ENCODE measurements at regions not wholly inside any gene's neighbourhood (a gene's known extent, or its start where the extent isn't known, plus 50 kb on each side); places are given as distances from the start of the nearest gene placed in this dataset.

GRCh38 chr3:72332689-72333088 lies 515.6 kb downstream of the SHQ1 start:
- Histone ChIP-seq H3K79me2 (ENCODE audit: insufficient read depth) (no peaks in the 10 kb centered on the region), H3K4me3 (ENCODE audit: low read depth in 2 of 2, low read length in 1 of 2) (no peak overlapping the region), H3K4me2 (no peak overlapping the region), H3K36me3 (replicated peaks in 1 of 2; ENCODE audit: control insufficient read depth in 1 of 2, insufficient read depth in 2 of 2, low read length in 1 of 2) (no peaks in the 10 kb centered on the region), H2AFZ (ENCODE audit: low read depth) (no peak overlapping the region), H3K9me2 (no peaks in the 10 kb centered on the region), H3K9me3 (no peaks in the 10 kb centered on the region), H3F3A (replicated peaks; ENCODE audit: insufficient read depth) (peaks cover 1% of the 10 kb centered on the region), H3K4me1 (ENCODE audit: control insufficient read depth in 1 of 2, insufficient read depth in 2 of 2, low read depth in 1 of 2, low read length in 1 of 2) (peaks cover 5 to 40% of the 10 kb centered on the region in 2 experiments; a peak in 2 of 4 replicates), H3K9ac (no peak overlapping the region), H4K20me1 (ENCODE audit: insufficient read depth) (no peaks in the 10 kb centered on the region), H3K27ac (ENCODE audit: low read depth in 2 of 2, low read length in 1 of 2) (no peak overlapping the region), H3K27me3 (ENCODE audit: insufficient read depth) (peaks cover 19% of the 10 kb centered on the region; the same call in 1 of the 2 replicates)
- CTCF ChIA-PET, result no interaction called here
- WGBS (ENCODE audit: low lambda C conversion rate), result 81% methylated on average over 2 of the region's 4 CpGs
- no peak for DNase-seq
- POLR2A ChIA-PET, result no interaction called here
- no peak for TF ChIP-seq MAX (IDR thresholded peaks at IDR 0.05; ENCODE audit: low read depth)
- TF ChIP-seq FOXM1 (IDR thresholded peaks at IDR 0.05; ENCODE audit: low read depth), result no peak
- no peak for TF ChIP-seq SMC3 (IDR thresholded peaks at IDR 0.05; ENCODE audit: low read depth, low read length)
- no peak for TF ChIP-seq RCOR1 (IDR thresholded peaks at IDR 0.05; ENCODE audit: low read length)
- no peak for TF ChIP-seq YY1 (IDR thresholded peaks at IDR 0.05; ENCODE audit: low read depth)
- TF ChIP-seq REST (IDR thresholded peaks at IDR 0.05; ENCODE audit: low read depth, low read length), result no peak
- TF ChIP-seq TEAD4 (IDR thresholded peaks at IDR 0.05; ENCODE audit: borderline replicate concordance, insufficient read depth), result no peak
- no peak for TF ChIP-seq EP300 (IDR thresholded peaks at IDR 0.05; ENCODE audit: borderline replicate concordance in 1 of 2, low read depth in 1 of 2, low read length in 1 of 2)
- TF ChIP-seq RAD21 (IDR thresholded peaks at IDR 0.05; ENCODE audit: low read length), result no peak
- TF ChIP-seq MEF2A (IDR thresholded peaks at IDR 0.05; ENCODE audit: borderline replicate concordance, low read depth), result no peak
- no peak for TF ChIP-seq ZBTB33 (IDR thresholded peaks at IDR 0.05; ENCODE audit: borderline replicate concordance, low read depth)

GRCh38 chr3:72332036-72332435 lies 516.2 kb downstream of the SHQ1 start:
- WGBS (ENCODE audit: low lambda C conversion rate), result 46% methylated on average over 5 of the region's 5 CpGs
- no peak overlapping the region for H3K4me2 ChIP-seq
- H4K20me1 ChIP-seq (ENCODE audit: insufficient read depth), result no peaks in the 10 kb centered on the region
- H3K9ac ChIP-seq, result no peak overlapping the region
- H3K9me3 ChIP-seq, result no peaks in the 10 kb centered on the region
- ChIA-PET POLR2A (no interaction called here), CTCF (interaction anchor here (0.6 to 1.5 kb wide), 2 partner anchors 10 to 273 kb away, joined by 3 read pairs; no protein-coding TSS in a partner anchor)
- no peak for DNase-seq
- peaks cover 4 to 38% of the 10 kb centered on the region in 2 experiments; a peak in 2 of 4 replicates for H3K4me1 ChIP-seq (ENCODE audit: control insufficient read depth in 1 of 2, insufficient read depth in 2 of 2, low read depth in 1 of 2, low read length in 1 of 2)
- no peak overlapping the region for H2AFZ ChIP-seq (ENCODE audit: low read depth)
- no peak for TF ChIP-seq JUND (IDR thresholded peaks at IDR 0.05)
- no peak overlapping the region for H3K4me3 ChIP-seq (ENCODE audit: low read depth in 2 of 2, low read length in 1 of 2)
- H3K79me2 ChIP-seq (ENCODE audit: insufficient read depth), result no peaks in the 10 kb centered on the region
- H3K27ac ChIP-seq (ENCODE audit: low read depth in 2 of 2, low read length in 1 of 2), result no peak overlapping the region
- no peaks in the 10 kb centered on the region for H3K36me3 ChIP-seq (replicated peaks in 1 of 2; ENCODE audit: control insufficient read depth in 1 of 2, insufficient read depth in 2 of 2, low read length in 1 of 2)
- peaks cover 19% of the 10 kb centered on the region; the same call in 1 of the 2 replicates for H3K27me3 ChIP-seq (ENCODE audit: insufficient read depth)
- H3F3A ChIP-seq (replicated peaks; ENCODE audit: insufficient read depth), result no peaks in the 10 kb centered on the region
- H3K9me2 ChIP-seq, result no peaks in the 10 kb centered on the region
